ENCODE measurements at regions not wholly inside any gene's neighbourhood (a gene's known extent, or its start where the extent isn't known, plus 50 kb on each side); places are given as distances from the start of the nearest gene placed in this dataset.

GRCh38 chr9:127553793-127554192 is 58.3 kb upstream of the STXBP1 start:
- DNase-seq: no peak

GRCh38 chr9:127554966-127555839 is 56.9 kb upstream of the STXBP1 start:
- DNase-seq: no peak

GRCh38 chr9:127555840-127556820 is 55.9 kb upstream of the STXBP1 start:
- peak; percentile 68 for DNase-seq

GRCh38 chr9:127556871-127557270 is 55.2 kb upstream of the STXBP1 start:
- no peak for DNase-seq

GRCh38 chr9:127557466-127557869 is 54.6 kb upstream of the STXBP1 start:
- DNase-seq: peak; percentile 13

- no peak for DNase-seq
Observed at GRCh38 chr9:127557998-127558546, 54.0 kb upstream of the STXBP1 start.

- DNase-seq: no peak
Observed at GRCh38 chr9:127558581-127559246, 53.4 kb upstream of the STXBP1 start.

GRCh38 chr9:127559247-127559680 is 52.8 kb upstream of the STXBP1 start:
- DNase-seq: no peak

- no peak for DNase-seq
Observed at GRCh38 chr9:127561491-127562278, 50.4 kb upstream of the STXBP1 start.

Data from activated gamma-delta T cell treated with Interleukin-2 at 50 U/mL for 16 hours (primary cell).